GM23338 (cell line): ENCODE measurements at regions not wholly inside any gene's neighbourhood (a gene's known extent, or its start where the extent isn't known, plus 50 kb on each side); places are given as distances from the start of the nearest gene placed in this dataset.

ENCODE experiments used
- ATAC-seq: fragments of 200-7000 bp; cut with Tn5 transposase; 3 replicates; pipeline ENCODE4 v1.9.1; 2020
- DNase-seq: peaks from one replicate; pipeline ENCODE4 v3.0.0-alpha.2; 2015; ENCODE audit warnings: low spot score
- H2AFZ ChIP-seq: fragments of 200-600 bp; sonication (generic); 2 replicates; pipeline ENCODE4 v1.8.0; 2016; ENCODE audit warnings: antibody characterized with exemption, mild to moderate bottlenecking, moderate library complexity
- H3F3A ChIP-seq: fragments of 200-600 bp; sonication (generic); replicated peaks from 2 replicates; pipeline ENCODE4 v1.8.0; 2017; ENCODE audit warnings: antibody characterized with exemption, mixed run types, low read depth
- H3K27ac ChIP-seq: fragments of 200-600 bp; sonication (generic); 2 replicates; pipeline ENCODE4 v1.6.1; 2016; ENCODE audit warnings: low read depth
- H3K27me3 ChIP-seq: fragments of 200-600 bp; sonication (generic); 2 replicates; pipeline ENCODE4 v1.8.0; 2016; ENCODE audit warnings: mild to moderate bottlenecking, mixed run types, moderate library complexity; ENCODE audit not compliant: insufficient read depth
- H3K36me3 ChIP-seq: fragments of 200-600 bp; sonication (generic); 2 replicates; pipeline ENCODE4 v1.8.0; 2016; ENCODE audit warnings: mild to moderate bottlenecking; ENCODE audit not compliant: insufficient read depth
- H3K4me1 ChIP-seq: fragments of 200-600 bp; sonication (generic); 2 replicates; pipeline ENCODE4 v1.8.0; 2016; ENCODE audit warnings: mild to moderate bottlenecking, moderate library complexity; ENCODE audit not compliant: insufficient read depth
- H3K4me2 ChIP-seq: fragments of 200-600 bp; sonication (generic); 2 replicates; pipeline ENCODE4 v1.7.1; 2017; ENCODE audit warnings: mixed run types
- H3K4me3 ChIP-seq: fragments of 200-600 bp; sonication (generic); 2 replicates; pipeline ENCODE4 v1.6.1; 2016; ENCODE audit warnings: mixed run types
- H3K79me2 ChIP-seq: fragments of 200-600 bp; sonication (generic); replicated peaks from 2 replicates; pipeline ENCODE4 v1.8.0; 2017; ENCODE audit warnings: mild to moderate bottlenecking; ENCODE audit not compliant: insufficient read depth
- H3K9me2 ChIP-seq: fragments of 200-600 bp; sonication (generic); 2 replicates; pipeline ENCODE4 v1.8.0; 2017; ENCODE audit not compliant: insufficient read depth
- H4K20me1 ChIP-seq: fragments of 200-600 bp; sonication (generic); replicated peaks from 2 replicates; pipeline ENCODE4 v1.8.0; 2017; ENCODE audit warnings: mild to moderate bottlenecking; ENCODE audit not compliant: insufficient read depth
- H3K27ac Mint-ChIP-seq: 2 replicates; pipeline ENCODE4 v1.8.0; 2020; ENCODE audit warnings: inconsistent platforms, mild to moderate bottlenecking, moderate library complexity, mixed read lengths
- H3K27me3 Mint-ChIP-seq: 3 replicates; pipeline ENCODE4 v1.8.0; 2022; ENCODE audit warnings: low read depth, mild to moderate bottlenecking, moderate library complexity, mixed read lengths, inconsistent platforms; ENCODE audit not compliant: insufficient read depth, poor library complexity
- H3K36me3 Mint-ChIP-seq: 3 replicates; pipeline ENCODE4 v1.8.0; 2021; ENCODE audit warnings: low read depth, mild to moderate bottlenecking, inconsistent platforms, moderate library complexity, mixed read lengths
- H3K4me1 Mint-ChIP-seq: 3 replicates; pipeline ENCODE4 v1.8.0; 2020; ENCODE audit warnings: mild to moderate bottlenecking, inconsistent platforms, mixed read lengths
- H3K4me3 Mint-ChIP-seq: 3 replicates; pipeline ENCODE4 v1.8.0; 2021; ENCODE audit warnings: moderate library complexity, mild to moderate bottlenecking, inconsistent platforms, mixed read lengths
- H3K9me3 Mint-ChIP-seq: 3 replicates; pipeline ENCODE4 v1.8.0; 2020; ENCODE audit warnings: moderate library complexity, mild to moderate bottlenecking, inconsistent platforms, mixed read lengths
- CREB1 ChIP-seq: fragments of 250-450 bp; sonication (Bioruptor Pico); IDR thresholded peaks from 2 replicates; pipeline ENCODE4 v1.5.0; 2020; ENCODE audit warnings: low read depth, mild to moderate bottlenecking, moderate library complexity
- CTCF ChIP-seq, 2 experiments: fragments of 200-600 bp in 1 of 2; sonication (generic) in 1 of 2; conservative IDR thresholded peaks; 2 replicates each; pipeline versions ENCODE4 v1.5.1 to v1.6.1; 2016 to 2017; ENCODE audit warnings: antibody characterized with exemption in 2 of 2, low read depth in 2 of 2, mild to moderate bottlenecking in 2 of 2, moderate library complexity in 1 of 2
- ETS1 ChIP-seq: IDR thresholded peaks from 2 replicates; pipeline ENCODE4 v1.6.1; 2016; ENCODE audit warnings: antibody characterized with exemption
- EZH2phosphoT487 ChIP-seq: fragments of 200-600 bp; sonication (generic); IDR thresholded peaks from one replicate; pipeline ENCODE4 v1.8.1; 2018; ENCODE audit warnings: antibody characterized with exemption; ENCODE audit not compliant: unreplicated experiment
- JUNB ChIP-seq: IDR thresholded peaks from one replicate; pipeline ENCODE4 v1.6.1; 2016; ENCODE audit warnings: antibody characterized with exemption; ENCODE audit not compliant: unreplicated experiment
- REST ChIP-seq: IDR thresholded peaks from one replicate; pipeline ENCODE4 v1.6.1; 2018; ENCODE audit warnings: antibody characterized with exemption; ENCODE audit not compliant: unreplicated experiment
- ZNF114 ChIP-seq: fragments of 250-450 bp; sonication (Bioruptor Pico); IDR thresholded peaks from 2 replicates; pipeline ENCODE4 v1.5.0; 2020; ENCODE audit warnings: mild to moderate bottlenecking, moderate library complexity
- ZNF331 ChIP-seq: fragments of 250-450 bp; sonication (Bioruptor Pico); IDR thresholded peaks from 2 replicates; pipeline ENCODE4 v1.5.0; 2020; ENCODE audit warnings: low read depth, mild to moderate bottlenecking, moderate library complexity
- ZNF462 ChIP-seq: fragments of 250-450 bp; sonication (Bioruptor Pico); IDR thresholded peaks from 2 replicates; pipeline ENCODE4 v1.5.0; 2020; ENCODE audit warnings: mild to moderate bottlenecking, moderate library complexity

DNA sequence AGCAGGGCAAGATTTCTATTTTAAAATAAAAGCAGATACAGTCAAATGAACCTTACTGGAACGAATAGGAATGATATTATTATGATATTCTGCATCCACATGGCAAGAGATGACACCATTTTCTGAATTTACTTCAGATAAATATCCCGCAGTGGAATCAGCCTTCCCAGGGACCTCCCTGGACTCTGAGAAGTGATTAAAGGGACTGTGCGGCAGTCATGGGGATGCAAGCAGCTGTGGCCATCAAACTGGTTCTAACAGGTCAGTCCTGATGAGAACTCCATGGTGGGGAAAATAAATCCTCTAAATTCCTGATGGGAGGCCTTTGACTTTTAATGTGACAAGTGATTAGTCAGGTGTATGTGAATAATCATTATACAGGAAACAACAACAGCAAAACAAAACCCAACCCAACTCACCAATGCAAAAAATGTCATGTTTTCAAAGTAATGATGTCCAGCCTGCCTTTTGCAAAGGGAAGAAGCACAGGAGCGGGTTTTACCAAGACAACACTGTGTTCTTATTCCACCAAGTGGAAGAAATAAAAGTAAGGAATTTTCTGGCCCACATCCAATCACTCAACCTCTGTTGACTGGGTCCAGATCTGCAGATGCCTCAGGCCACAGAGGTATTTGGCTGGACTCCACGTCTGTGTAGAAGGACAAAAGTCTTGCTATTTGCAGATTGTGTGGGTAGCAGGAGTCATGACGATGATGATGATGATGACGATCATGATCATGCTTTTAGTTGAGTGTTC, 61.9 kb upstream of the CITED2 start:
- Mint-ChIP-seq H3K27ac (no peak overlapping the region), H3K36me3 (no peaks in the 10 kb centered on the region), H3K4me3 (no peak overlapping the region), H3K27me3 (peaks cover 1% of the 10 kb centered on the region), H3K9me3 (peaks cover 4% of the 10 kb centered on the region; the same call in 1 of the 3 replicates), H3K4me1 (no peaks in the 10 kb centered on the region)
- Histone ChIP-seq H3K36me3 (no peaks in the 10 kb centered on the region), H3F3A (no peaks in the 10 kb centered on the region), H3K4me3 (no peak overlapping the region), H3K4me2 (no peak overlapping the region), H3K79me2 (no peaks in the 10 kb centered on the region), H3K27ac (no peak overlapping the region), H3K27me3 (no peaks in the 10 kb centered on the region), H3K9me2 (peaks cover 3% of the 10 kb centered on the region; the same call in 1 of the 2 replicates), H4K20me1 (no peaks in the 10 kb centered on the region), H3K4me1 (no peaks in the 10 kb centered on the region), H2AFZ (no peak overlapping the region)
- no peak for DNase-seq
- no peak for ATAC-seq
- TF ChIP-seq ZNF462 (CRISPR knock-in tag) (no peak), JUNB (no peak), EZH2phosphoT487 (no peak), ZNF114 (CRISPR knock-in tag) (no peak), ZNF331 (CRISPR knock-in tag) (no peak), ETS1 (no peak), CREB1 (no peak), CTCF (conservative IDR thresholded peaks at IDR 0.05; ENCODE audit: low read depth in 2 of 2) (no peak), REST (no peak)
